HG03575 (cell line): ENCODE measurements at regions not wholly inside any gene's neighbourhood (a gene's known extent, or its start where the extent isn't known, plus 50 kb on each side); places are given as distances from the start of the nearest gene placed in this dataset.
"Not testable (repeated sequence)": the region's sequence is repeated elsewhere in the genome, so short reads cannot be mapped to it uniquely, and the experiment has no call there.

Experiments used
- ATAC-seq: cut with Tn5 transposase; IDR thresholded peaks from one replicate; pipeline ENCODE4 v1.9.1; 2021; ENCODE audit not compliant: unreplicated experiment, insufficient number of reproducible peaks, low FRiP score; ENCODE audit errors: extremely low read depth

DNA sequence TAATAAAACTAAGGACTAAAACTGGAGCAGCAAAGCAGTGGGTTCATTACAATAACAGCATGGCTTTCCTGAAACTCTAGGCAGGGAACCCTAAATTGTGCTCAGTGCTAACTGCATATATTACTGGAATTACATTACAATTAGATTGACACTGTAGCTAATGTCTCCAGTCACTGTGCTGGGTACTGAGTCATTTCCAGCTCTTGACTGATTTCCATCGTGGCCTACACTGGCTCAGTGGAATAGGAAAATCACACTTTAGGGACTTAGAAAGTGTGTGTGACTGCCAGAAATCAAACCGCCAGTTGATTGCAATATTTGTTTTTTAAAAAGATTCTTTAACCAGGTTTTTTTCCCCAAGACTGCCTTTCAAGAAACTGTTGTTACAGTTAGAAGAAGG, 1447.4 kb upstream of the GOT2 start:
- no peak for ATAC-seq

DNA sequence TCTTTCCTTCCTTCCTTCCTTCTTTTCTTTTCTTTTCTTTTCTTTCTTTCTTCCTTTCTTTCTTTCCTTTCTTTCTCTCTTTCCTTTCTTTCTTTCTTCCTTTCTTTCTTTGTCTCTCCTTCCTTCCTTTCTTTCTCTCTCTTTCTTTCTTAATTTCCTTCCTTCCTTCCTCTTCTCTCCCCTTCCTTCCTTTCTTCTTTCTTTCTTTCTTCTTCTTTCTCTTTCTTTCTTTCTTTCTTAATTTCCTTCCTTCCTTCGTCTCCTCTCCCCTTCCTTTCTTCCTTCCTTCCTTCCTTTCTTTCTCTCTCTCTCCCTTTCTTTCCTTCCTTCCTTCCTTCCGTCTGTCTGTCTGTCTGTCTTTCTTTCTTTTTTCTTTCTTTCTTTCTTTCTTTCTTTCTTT, 1446.5 kb upstream of the GOT2 start:
- ATAC-seq: no peak

DNA sequence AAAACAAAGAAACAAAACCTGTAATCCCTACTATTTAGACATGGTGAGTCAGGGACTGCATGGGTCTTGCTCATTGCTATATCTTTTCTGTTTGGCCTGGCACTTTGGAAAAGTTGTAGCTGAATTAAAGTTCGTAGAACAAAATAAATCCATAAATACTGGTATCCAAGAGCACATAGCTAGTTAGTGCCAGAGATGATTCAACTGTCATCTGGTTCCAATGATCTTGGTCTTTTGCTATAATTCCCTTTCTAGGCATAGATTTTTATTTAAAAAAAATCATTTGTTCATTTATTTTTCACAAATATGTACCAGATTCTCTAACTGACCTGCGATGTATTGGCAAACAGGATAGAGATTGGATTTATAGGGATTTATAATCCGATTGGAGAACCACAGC, 1436.1 kb upstream of the GOT2 start:
- ATAC-seq: no peak

DNA sequence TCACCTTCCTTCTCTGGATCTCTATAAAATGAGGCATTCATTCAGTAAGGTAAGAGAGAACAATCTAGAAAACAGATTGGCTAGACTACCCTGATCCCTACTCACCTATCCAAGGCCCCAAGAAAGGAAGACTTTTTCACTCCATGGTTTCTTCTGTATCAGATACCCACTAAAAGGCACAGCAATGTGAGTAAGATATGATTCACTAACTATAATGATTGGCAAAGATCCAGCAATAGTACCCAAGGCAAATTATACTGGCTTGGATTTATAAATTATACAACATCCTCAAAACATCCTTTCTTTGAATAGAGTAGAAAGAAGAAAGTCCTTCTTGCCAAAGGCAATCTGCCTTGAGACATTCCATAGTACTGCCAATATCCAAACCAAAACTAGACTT, 1432.0 kb upstream of the GOT2 start:
- ATAC-seq: no peak

DNA sequence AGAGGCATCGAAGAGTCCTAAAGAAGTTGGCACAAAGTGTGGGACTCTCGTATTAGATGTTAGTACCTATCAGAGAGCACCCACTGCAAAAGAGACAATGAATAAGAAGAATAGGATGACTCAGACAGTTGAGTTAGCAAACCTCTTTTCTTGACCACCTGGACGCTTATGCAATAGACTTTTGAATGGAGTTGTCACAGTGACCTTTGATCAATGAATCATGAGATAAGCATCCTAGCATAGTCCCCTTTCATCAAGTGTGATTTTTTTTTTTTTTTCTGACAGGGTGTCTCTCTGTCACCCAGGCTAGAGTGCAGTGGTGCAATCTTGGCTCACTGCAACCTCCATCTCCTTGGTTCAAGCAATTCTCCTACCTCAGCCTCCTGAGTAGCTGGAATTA, 1417.9 kb upstream of the GOT2 start:
- ATAC-seq: no peak

DNA sequence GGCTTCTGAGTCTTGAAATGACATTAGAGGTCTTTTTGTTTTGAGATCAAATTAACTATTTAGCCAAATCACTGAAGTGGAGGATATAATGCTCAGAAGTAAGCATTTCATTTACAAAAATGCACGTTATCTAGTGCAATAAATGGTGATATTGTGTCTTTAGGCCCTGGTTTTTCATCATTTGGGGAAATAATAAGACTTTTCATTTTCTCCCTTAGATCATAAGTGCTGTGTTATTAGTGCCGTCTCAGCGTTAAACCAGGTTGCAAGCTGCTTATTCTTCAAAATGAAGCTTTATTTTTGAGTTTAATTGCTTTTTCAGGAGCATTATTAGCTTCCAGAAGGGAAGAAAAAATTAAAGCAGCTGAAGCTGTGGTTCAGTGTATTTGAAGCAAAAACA, 1416.8 kb upstream of the GOT2 start:
- ATAC-seq: no peak

DNA sequence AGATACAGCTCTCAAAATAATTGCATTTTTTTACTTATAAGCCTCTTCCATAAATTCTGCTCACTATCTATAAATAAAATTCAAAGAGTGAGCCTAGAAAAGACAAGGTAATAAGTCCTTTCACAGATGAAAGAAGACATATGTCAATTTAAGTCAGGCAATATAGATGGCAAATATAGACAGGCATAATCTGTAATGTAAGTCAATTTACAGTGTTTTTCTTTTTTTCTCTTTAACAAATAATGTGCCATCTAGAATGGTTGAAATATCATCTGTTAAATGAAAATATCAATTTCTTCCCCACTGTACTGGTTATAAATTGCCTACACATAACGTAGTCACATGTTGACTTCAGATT, 1409.2 kb upstream of the GOT2 start:
- ATAC-seq: no peak

DNA sequence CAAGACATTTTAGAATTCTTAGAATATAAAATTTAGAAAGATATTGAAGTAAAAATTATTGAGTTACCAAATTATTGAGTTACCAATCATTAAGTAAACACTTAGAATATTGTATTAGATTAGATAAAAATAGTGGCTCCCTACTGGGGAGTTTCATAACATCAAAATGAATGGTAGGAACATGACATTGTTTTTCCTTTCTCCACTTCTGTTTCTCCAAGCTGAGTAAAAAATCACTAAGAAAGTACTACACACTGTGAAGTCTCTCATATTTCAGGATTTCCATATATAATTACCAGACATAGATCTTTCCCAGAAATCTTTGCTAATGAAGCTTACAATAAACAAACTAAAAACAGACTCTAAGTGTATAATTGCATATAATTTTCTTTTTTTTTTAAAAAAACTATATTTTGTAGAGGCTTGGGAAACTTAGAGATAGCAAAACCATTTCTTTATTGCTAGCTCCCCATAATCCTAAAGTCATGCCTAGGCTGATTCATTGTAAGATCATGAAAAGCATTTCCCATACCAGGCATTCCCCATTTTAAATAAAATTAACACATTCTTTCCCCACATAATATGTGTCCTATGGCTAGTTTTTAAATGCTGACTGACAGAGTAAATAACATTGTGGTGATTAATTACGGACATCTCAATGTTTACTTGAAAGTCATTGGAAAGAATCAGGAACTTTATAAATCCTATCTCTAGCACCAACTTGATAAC, 1408.7 kb upstream of the GOT2 start:
- no peak for ATAC-seq

DNA sequence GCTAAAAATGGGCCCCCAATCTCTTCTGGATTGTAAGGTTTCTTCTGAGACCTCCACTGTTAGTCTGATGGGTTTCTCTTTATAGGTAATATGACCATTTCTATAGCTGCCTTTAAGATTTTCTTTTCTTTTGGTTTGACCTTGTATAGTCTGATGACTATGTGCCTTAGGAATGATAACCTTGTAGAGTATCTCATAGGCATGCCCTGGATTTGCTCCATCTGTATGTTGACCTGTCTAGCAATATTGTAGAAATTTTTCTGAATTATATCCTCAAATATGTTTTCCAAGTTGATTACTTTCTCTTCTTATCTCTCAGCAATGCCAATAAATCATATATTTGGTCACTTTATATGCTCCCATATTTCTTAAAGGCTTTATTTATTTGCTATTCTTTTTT, 1403.8 kb upstream of the GOT2 start:
- no peak for ATAC-seq

DNA sequence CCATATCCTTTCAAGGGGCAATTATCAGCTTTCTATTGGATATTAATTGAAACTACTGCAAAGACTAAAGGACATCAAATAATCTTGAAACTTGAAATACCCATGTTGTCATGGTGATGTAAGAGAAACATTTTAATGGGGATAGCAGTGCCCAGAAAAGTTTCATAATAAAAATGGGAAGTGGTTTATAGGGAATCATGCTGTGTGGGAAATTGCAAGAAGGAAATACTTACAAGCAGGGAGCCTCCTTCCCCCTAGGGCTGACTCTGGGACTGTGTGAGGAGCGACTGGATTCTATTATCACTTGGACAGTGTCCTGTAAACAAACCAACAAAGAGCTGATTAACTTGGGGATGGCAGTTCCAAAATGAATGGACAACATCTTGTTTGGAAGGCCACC, 1393.1 kb upstream of the GOT2 start:
- no peak for ATAC-seq

DNA sequence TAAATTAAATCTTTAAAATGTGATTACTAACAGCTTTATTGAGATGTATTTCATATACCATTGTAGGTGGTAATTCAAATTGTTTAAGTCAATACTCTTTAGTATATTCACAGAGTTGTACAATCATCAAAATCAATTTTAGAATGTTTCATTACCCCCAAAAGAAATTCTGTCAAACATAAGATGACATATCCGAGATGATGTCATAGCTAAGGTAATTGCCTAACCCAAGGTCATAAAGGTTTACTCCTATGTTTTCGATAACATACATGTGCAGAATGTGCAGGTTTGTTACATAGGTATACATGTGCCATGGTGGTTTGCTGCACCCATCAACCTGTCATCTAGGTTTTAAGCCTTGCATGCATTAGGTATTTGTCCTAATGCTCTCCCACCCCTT, 1392.0 kb upstream of the GOT2 start:
- not testable (repeated sequence) for ATAC-seq

DNA sequence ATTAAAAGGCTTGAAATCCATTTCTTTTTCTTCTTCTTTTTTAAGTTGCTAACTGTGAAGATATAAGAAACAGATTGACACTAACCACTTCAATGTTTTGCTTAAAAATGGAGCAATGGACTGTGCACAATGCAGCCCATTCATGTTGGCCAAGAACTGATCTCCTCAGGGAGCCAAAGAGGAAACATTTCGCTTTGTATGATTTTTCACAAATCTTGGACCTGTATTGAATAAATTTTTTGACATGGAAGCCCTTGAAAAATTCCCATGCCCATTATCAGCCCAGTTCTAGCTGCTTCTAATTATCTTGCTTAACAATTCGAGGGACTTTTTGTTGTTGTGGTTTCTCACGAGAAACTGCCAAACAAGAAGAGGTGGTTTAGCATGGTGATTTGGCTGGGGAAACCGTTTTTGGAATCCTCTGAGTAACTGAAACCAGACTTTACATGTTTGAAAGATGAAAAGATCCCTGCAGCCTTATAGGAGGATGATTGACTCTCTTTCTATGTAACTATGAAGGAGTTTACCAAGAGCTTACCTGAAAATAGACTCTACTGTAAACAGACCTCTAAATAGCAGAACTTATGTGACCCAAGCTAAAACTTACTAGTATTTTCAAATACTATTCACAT, 1389.4 kb upstream of the GOT2 start:
- ATAC-seq: no peak

DNA sequence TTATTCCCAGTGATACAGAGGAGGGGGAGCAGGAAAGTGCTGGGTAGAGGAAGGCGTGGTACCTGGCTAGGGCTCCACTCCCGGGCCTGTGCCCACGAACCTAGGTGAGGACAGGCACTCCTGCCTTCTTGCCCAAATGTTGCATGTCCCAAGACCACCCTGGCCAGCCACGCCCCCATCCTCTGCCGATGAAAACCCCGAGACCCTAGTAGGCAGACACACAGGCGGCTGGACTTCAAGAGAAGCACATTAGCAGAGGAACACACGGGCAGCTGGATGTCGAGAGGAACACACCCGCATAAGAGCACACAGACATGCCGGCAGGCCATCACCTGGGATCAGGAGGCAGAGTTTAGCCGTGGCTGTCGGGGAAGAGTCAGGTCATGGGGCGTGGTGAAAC, 1386.5 kb upstream of the GOT2 start:
- ATAC-seq: no peak

DNA sequence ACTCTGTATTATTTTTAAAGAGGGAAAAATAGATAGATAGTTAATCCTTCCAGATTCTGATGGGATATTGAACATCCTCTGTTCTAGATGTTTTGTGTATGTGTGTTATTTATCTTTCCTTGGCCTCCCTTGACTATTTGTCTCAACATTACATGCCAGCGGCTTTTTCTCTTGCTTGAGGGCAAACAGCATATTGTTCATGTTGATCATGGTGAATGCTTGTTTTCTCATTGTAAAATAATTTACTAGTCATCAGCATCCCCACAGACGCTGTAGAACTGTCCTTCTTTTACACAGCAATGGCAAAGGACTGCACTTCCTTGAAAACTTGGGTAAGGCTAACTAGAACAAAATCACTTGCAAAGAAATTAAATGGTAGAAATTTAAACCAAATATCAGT, 1376.4 kb upstream of the GOT2 start:
- no peak for ATAC-seq

DNA sequence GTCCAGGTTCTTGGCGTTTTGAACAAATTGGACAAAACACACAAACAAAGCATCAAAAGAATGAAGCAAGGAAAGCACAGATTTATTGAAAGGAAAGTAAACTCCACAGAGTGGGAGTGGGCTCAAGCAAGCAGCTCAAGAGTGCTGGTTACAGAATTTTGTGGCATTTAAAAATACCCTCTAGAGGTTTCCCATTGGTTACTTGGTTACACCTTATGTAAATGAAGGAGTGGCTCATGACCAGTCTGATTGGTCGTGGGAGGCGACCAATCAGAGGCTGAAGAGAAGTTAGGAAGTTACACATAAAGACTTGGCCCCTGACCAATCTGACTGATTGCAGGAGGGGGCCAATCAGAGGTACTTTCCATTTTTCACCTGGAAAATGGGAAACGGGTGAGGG, 1373.8 kb upstream of the GOT2 start:
- ATAC-seq: no peak

DNA sequence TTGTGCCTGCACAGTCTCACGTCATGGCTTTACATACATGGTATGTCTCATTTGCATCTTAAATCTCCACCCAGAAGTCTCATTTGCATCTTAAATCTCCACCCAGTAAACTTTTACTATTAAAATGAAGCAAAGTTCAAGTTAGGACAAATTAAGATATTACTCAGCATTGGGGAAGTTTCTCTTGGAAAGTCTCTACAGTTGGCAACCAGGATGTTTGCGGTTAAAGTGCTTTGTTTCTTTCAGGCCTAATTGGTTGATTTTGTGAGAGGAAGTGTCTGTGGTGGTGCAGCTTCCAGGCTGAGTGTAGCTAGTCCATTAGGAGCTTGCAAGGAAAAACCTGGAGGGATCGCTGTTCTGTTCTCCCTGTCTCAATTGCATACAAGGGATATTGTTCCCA, 1373.3 kb upstream of the GOT2 start:
- no peak for ATAC-seq

DNA sequence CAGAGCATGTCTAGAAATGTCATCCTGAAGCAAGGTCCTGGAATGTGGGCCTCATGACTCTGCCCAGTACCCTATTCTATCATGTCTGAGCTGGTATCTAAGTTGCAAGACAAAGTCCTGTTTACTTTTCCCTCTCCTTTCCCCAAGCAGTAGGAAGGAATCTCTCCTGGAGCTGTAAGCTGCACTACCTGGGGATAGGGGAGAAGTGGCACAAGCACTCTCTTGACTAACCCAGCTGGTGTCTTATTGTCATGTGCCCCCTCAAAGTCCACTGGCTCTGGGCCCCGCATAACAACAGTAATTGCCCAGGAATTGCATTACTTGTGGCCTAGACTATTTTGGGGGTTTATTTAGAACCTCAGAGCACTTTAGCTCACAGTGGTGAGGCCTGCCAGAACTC, 1366.3 kb upstream of the GOT2 start:
- no peak for ATAC-seq

DNA sequence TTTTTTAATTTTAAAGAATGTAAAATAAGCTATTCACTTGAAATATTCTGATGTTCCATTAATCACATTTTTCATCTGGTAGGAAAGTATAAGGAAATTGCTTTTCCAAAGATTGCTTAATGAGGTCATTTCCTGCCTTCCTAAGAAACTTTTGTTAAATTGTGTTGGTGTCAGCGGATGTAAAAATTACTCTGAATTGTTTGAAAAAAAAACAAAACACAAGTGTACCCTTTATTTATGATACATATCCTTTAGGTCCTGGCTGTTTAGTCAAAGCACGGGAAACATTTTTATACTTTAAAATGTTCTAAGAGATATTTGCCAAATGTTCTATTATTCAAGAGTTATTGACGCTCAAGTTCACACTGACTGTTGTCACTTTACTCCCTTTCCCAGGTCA, 1357.4 kb upstream of the GOT2 start:
- no peak for ATAC-seq

DNA sequence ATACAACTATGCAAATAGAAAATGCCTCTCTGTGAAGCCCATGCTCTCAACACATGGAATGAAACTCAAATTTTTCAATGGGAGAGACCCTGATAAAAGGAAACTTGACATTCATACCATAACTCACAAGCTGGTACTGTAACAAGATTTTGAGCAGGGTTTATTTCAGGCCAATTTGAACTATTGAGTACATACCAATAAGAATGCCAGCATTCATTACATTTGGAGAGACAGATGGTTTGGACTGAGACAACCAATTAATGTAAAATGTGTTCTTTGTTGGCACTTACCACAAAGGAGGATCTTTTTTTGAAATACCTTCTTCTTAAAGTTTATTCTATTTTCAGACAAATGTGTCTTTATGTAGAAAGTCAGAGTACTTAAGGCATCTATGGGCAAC, 1357.0 kb upstream of the GOT2 start:
- ATAC-seq: no peak

DNA sequence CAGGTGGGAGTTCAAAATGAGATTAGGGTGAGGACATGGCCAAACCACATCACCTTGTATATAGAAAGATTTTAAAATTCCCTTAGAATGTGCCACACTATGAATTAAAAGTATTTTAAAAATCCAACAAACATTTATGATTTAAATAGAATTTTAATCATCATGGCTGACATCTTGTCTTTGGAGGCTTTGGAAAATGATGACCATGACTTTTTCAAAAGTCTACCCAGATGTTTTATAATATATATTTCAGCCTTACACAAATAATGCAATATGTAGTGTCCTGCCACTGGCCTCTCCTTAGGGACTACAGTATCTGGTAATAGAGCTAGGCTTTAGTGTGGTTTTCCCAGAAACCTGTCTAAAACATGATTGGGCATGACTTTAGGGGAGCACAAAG, 1353.4 kb upstream of the GOT2 start:
- ATAC-seq: no peak

DNA sequence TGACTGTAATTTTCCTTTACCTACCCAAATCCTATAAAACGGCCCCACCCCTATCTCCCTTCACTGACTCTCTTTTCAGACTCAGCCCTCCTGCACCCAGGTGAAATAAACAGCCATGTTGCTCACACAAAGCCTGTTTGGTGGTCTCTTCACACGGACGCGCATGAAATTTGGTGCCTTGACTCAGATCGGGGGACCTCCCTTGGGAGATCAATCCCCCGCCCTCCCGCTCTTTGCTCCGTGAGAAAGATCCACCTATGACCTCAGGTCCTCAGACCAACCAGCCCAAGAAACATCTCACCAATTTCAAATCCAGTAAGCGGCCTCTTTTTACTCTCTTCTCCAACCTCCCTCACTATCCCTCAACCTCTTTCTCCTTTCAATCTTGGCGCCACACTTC, 1344.7 kb upstream of the GOT2 start:
- not testable (repeated sequence) for ATAC-seq
